B cell (primary cell): ENCODE measurements at regions not wholly inside any gene's neighbourhood (a gene's known extent, or its start where the extent isn't known, plus 50 kb on each side); places are given as distances from the start of the nearest gene placed in this dataset.

Source experiments
- CTCF ChIP-seq: fragments of 200-600 bp; IDR thresholded peaks from one replicate; pipeline ENCODE4 v1.8.0; 2022; ENCODE audit warnings: antibody characterized with exemption, mild to moderate bottlenecking
- EZH2 ChIP-seq: IDR thresholded peaks from 2 replicates; pipeline ENCODE4 v1.6.1; 2012; ENCODE audit warnings: borderline replicate concordance, low read depth, mild to moderate bottlenecking, moderate library complexity, low read length; ENCODE audit not compliant: insufficient read depth, poor library complexity, severe bottlenecking

DNA sequence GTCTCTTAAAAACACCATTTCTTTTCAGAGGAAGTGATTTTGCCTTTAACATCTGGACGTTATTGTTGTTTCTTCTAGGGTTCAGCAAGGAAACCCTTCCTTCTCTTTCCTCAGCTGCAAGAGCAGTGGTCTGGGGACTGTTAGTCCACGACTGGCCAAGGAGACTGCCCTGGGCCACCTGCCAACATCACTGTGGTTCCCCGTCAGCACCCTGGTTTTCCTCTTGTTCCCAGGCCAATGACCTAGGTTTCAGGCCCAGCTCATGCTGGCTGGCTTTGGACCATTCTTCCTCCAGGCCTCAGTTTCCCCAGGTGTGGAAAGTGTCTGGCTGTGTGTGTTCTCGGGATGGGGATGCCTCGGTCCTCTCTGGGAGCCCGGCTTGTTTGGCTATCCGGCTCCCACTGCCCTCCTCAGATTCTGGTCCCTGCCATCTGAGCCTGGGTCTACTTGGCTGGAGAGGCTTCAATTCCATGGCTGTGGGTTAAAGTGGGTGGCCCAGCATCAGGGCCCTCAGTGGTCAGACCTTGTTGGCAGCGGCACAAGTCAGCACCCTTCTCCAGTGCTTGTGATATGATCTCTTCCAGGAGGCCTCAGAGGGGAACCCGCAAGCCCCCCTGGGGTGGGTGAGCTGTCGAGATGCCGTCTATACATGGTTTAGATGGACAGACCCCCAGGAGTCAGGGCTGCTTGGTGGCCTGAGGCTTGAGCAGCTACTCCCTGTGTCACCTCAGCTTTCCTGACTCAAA, 234.3 kb upstream of the HS6ST1 start:
- TF ChIP-seq CTCF = no peak
- no peak for TF ChIP-seq EZH2
